ENCODE measurements at regions not wholly inside any gene's neighbourhood (a gene's known extent, or its start where the extent isn't known, plus 50 kb on each side); places are given as distances from the start of the nearest gene placed in this dataset.

GRCh38 chr5:17713301-17713700, 79.0 kb downstream of the TAF11L14 start:
- Histone ChIP-seq H4K20me1 (replicated peaks; ENCODE audit: insufficient read depth) (no peaks in the 10 kb centered on the region), H3K36me3 (ENCODE audit: insufficient read depth) (no peaks in the 10 kb centered on the region), H3K4me1 (ENCODE audit: insufficient read depth) (no peaks in the 10 kb centered on the region), H3F3A (replicated peaks; ENCODE audit: low read depth) (no peaks in the 10 kb centered on the region), H3K9me2 (ENCODE audit: insufficient read depth) (peaks cover 5% of the 10 kb centered on the region; the same call in 1 of the 2 replicates), H3K79me2 (replicated peaks; ENCODE audit: insufficient read depth) (no peaks in the 10 kb centered on the region), H3K27me3 (ENCODE audit: insufficient read depth) (no peaks in the 10 kb centered on the region), H3K27ac (ENCODE audit: low read depth) (no peak overlapping the region), H2AFZ (no peak overlapping the region), H3K4me3 (no peak overlapping the region), H3K4me2 (no peak overlapping the region)
- DNase-seq (ENCODE audit: low spot score) (no peak), ATAC-seq (no peak)
- no peak overlapping the region for H3K27ac Mint-ChIP-seq
- H3K27me3 Mint-ChIP-seq (ENCODE audit: insufficient read depth, low read depth, poor library complexity), result peaks cover 1% of the 10 kb centered on the region
- H3K9me3 Mint-ChIP-seq, result no peaks in the 10 kb centered on the region; the same call in 2 of the 3 replicates
- TF ChIP-seq ZNF462 (CRISPR knock-in tag; IDR thresholded peaks at IDR 0.05) (no peak), ZNF331 (CRISPR knock-in tag; IDR thresholded peaks at IDR 0.05; ENCODE audit: low read depth) (no peak), JUNB (IDR thresholded peaks at IDR 0.05; ENCODE audit: unreplicated experiment) (no peak)
- no peak overlapping the region for H3K4me3 Mint-ChIP-seq
- no peaks in the 10 kb centered on the region for H3K4me1 Mint-ChIP-seq
- H3K36me3 Mint-ChIP-seq (ENCODE audit: low read depth), result no peaks in the 10 kb centered on the region

- H3K9me3 Mint-ChIP-seq, result no peaks in the 10 kb centered on the region; the same call in 2 of the 3 replicates
- peaks cover 1% of the 10 kb centered on the region for H3K27me3 Mint-ChIP-seq (ENCODE audit: insufficient read depth, low read depth, poor library complexity)
- H3K36me3 Mint-ChIP-seq (ENCODE audit: low read depth), result no peaks in the 10 kb centered on the region
- no peak for TF ChIP-seq NANOG (IDR thresholded peaks at IDR 0.05; ENCODE audit: borderline replicate concordance)
- no peak for TF ChIP-seq ZNF114 (CRISPR knock-in tag; IDR thresholded peaks at IDR 0.05)
- TF ChIP-seq ZNF462 (CRISPR knock-in tag; IDR thresholded peaks at IDR 0.05), result no peak
- no peak for TF ChIP-seq EZH2 (IDR thresholded peaks at IDR 0.05; ENCODE audit: low read depth, unreplicated experiment)
Measured at GRCh38 chr5:17714186-17714585, 79.9 kb downstream of the TAF11L14 start.

More at GRCh38 chr5:17714186-17714585, 79.9 kb downstream of the TAF11L14 start:
- Histone ChIP-seq H3K9me2 (ENCODE audit: insufficient read depth) (peaks cover 3% of the 10 kb centered on the region; the same call in 1 of the 2 replicates), H3K4me2 (no peak overlapping the region), H3K4me3 (no peak overlapping the region), H2AFZ (no peak overlapping the region), H3F3A (replicated peaks; ENCODE audit: low read depth) (no peaks in the 10 kb centered on the region), H3K36me3 (ENCODE audit: insufficient read depth) (no peaks in the 10 kb centered on the region), H3K27ac (ENCODE audit: low read depth) (no peak overlapping the region), H4K20me1 (replicated peaks; ENCODE audit: insufficient read depth) (no peaks in the 10 kb centered on the region), H3K4me1 (ENCODE audit: insufficient read depth) (no peaks in the 10 kb centered on the region), H3K27me3 (ENCODE audit: insufficient read depth) (no peaks in the 10 kb centered on the region), H3K79me2 (replicated peaks; ENCODE audit: insufficient read depth) (no peaks in the 10 kb centered on the region)
- DNase-seq (ENCODE audit: low spot score), result no peak
- Mint-ChIP-seq H3K27ac (no peak overlapping the region), H3K4me3 (no peak overlapping the region), H3K4me1 (no peaks in the 10 kb centered on the region)
- no peak for ATAC-seq
